Cardiac muscle cell (in vitro differentiated cells and primary cell): ENCODE measurements at regions not wholly inside any gene's neighbourhood (a gene's known extent, or its start where the extent isn't known, plus 50 kb on each side); places are given as distances from the start of the nearest gene placed in this dataset.
A peak's percentile ranks its signal among the peaks of the same experiment; 100 is the strongest.
"Not testable (repeated sequence)": the region's sequence is repeated elsewhere in the genome, so short reads cannot be mapped to it uniquely, and the experiment has no call there.

Experiments
- DNase-seq, 2 donors: peaks; one replicate each; pipeline versions ENCODE4 v3.0.0 to v3.0.0-alpha.2; 2010 to 2017; ENCODE audit warnings: low read depth in 1 of 2, low spot score in 1 of 2
- H3K27ac ChIP-seq: fragments of 200-600 bp; sonication (generic); 2 replicates; pipeline ENCODE4 v1.5.1; 2016
- H3K27me3 ChIP-seq: fragments of 200-600 bp; sonication (generic); 2 replicates; pipeline ENCODE4 v1.6.0; 2016; ENCODE audit warnings: control low read depth
- H3K36me3 ChIP-seq: fragments of 200-600 bp; sonication (generic); 2 replicates; pipeline ENCODE4 v1.5.1; 2016; ENCODE audit warnings: control low read depth
- H3K4me1 ChIP-seq: fragments of 200-600 bp; sonication (generic); 2 replicates; pipeline ENCODE4 v1.8.1; 2017; ENCODE audit warnings: low read depth, mild to moderate bottlenecking, mixed run types
- H3K4me3 ChIP-seq: fragments of 200-600 bp; sonication (generic); 2 replicates; pipeline ENCODE4 v1.5.1; 2016; ENCODE audit warnings: mild to moderate bottlenecking
- H3K9me3 ChIP-seq: fragments of 200-600 bp; sonication (generic); 2 replicates; pipeline ENCODE4 v1.5.1; 2017; ENCODE audit warnings: low read depth, mild to moderate bottlenecking, control low read depth
- CTCF ChIP-seq: IDR thresholded peaks from 2 replicates; pipeline ENCODE4 v1.5.1; 2012; ENCODE audit warnings: low read depth, mild to moderate bottlenecking, low read length

- no peaks in the 10 kb centered on the region for H3K4me1 ChIP-seq
- no peaks in the 10 kb centered on the region for H3K27me3 ChIP-seq
- no peak overlapping the region for H3K4me3 ChIP-seq
- H3K27ac ChIP-seq = no peak overlapping the region
- H3K9me3 ChIP-seq = peaks cover 4% of the 10 kb centered on the region
- no peak for DNase-seq
- TF ChIP-seq CTCF = no peak
- no peaks in the 10 kb centered on the region for H3K36me3 ChIP-seq
These were observed 119.6 kb upstream of the BRWD3 start for GRCh38 chrX:80929251-80929650.

GRCh38 chrX:80917919-80918318 is 108.2 kb upstream of the BRWD3 start:
- no peak overlapping the region for H3K27ac ChIP-seq
- no peaks in the 10 kb centered on the region for H3K4me1 ChIP-seq
- no peak overlapping the region for H3K4me3 ChIP-seq
- H3K9me3 ChIP-seq = no peaks in the 10 kb centered on the region
- no peaks in the 10 kb centered on the region for H3K27me3 ChIP-seq
- no peak for TF ChIP-seq CTCF
- no peak for DNase-seq
- no peaks in the 10 kb centered on the region for H3K36me3 ChIP-seq

GRCh38 chrX:80912351-80912750 is 102.7 kb upstream of the BRWD3 start:
- H3K27ac ChIP-seq, H3K9me3 ChIP-seq, DNase-seq, H3K4me1 ChIP-seq, H3K27me3 ChIP-seq, H3K36me3 ChIP-seq, H3K4me3 ChIP-seq: not testable (repeated sequence)

GRCh38 chrX:80879916-80880315 is 70.2 kb upstream of the BRWD3 start:
- no peaks in the 10 kb centered on the region for H3K9me3 ChIP-seq
- no peaks in the 10 kb centered on the region for H3K27me3 ChIP-seq
- no peak overlapping the region for H3K27ac ChIP-seq
- H3K4me1 ChIP-seq = no peaks in the 10 kb centered on the region
- no peak overlapping the region for H3K4me3 ChIP-seq
- DNase-seq = no peak
- no peaks in the 10 kb centered on the region for H3K36me3 ChIP-seq
- TF ChIP-seq CTCF = no peak

- peak in 1 of 2 donors; percentile 55 for DNase-seq
- no peaks in the 10 kb centered on the region for H3K4me1 ChIP-seq
- H3K36me3 ChIP-seq = no peaks in the 10 kb centered on the region
- no peak overlapping the region for H3K4me3 ChIP-seq
- H3K27ac ChIP-seq = no peak overlapping the region
- no peak for TF ChIP-seq CTCF
- H3K27me3 ChIP-seq = no peaks in the 10 kb centered on the region
- H3K9me3 ChIP-seq = no peaks in the 10 kb centered on the region
These were observed 69.5 kb upstream of the BRWD3 start for GRCh38 chrX:80879143-80879542.

- no peaks in the 10 kb centered on the region for H3K27me3 ChIP-seq
- H3K4me3 ChIP-seq = no peak overlapping the region
- H3K27ac ChIP-seq = no peak overlapping the region
- TF ChIP-seq CTCF = peak; percentile 22
- H3K4me1 ChIP-seq = no peaks in the 10 kb centered on the region
- no peaks in the 10 kb centered on the region for H3K9me3 ChIP-seq
- no peaks in the 10 kb centered on the region for H3K36me3 ChIP-seq
- peak; percentile 12 to 51 for DNase-seq
These were observed 67.2 kb upstream of the BRWD3 start for GRCh38 chrX:80876877-80877276.
